GM12892 (cell line): ENCODE measurements at regions not wholly inside any gene's neighbourhood (a gene's known extent, or its start where the extent isn't known, plus 50 kb on each side); places are given as distances from the start of the nearest gene placed in this dataset.

ENCODE experiments used
- POLR2A ChIP-seq: IDR thresholded peaks from 2 replicates; pipeline ENCODE4 v1.6.1; 2011; ENCODE audit warnings: low read depth, low read length, control low read depth
- POLR2AphosphoS5 ChIP-seq: IDR thresholded peaks from 2 replicates; pipeline ENCODE4 v1.6.1; 2011; ENCODE audit warnings: low read depth, low read length, control low read depth
- TAF1 ChIP-seq: IDR thresholded peaks from 2 replicates; pipeline ENCODE4 v1.6.1; 2011; ENCODE audit warnings: low read depth, mild to moderate bottlenecking, control low read depth, low read length, borderline replicate concordance

DNA sequence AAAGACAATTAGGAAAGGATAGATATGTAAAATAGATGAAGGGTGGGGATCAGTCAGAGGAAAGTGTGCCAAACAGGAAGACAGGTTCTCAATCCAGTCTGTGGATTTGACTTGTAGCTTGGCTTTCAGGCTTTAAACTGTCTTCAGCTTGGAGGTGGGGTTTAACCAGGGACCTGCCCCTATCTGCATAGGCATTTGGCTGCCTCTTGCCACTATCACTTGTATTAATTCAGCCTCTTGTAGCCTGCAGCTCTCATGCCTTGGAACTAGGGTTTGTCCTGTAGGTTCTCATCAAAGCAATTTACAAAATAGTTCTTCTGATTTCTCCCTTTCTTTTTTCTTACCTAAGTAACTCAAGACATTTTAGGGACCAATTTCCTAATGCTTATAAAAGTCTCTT lies 88.8 kb upstream of the PAXBP1 start:
- TF ChIP-seq POLR2AphosphoS5 (no peak), POLR2A (no peak), TAF1 (no peak)
